Astrocyte (in vitro differentiated cells and primary cell): ENCODE measurements at regions not wholly inside any gene's neighbourhood (a gene's known extent, or its start where the extent isn't known, plus 50 kb on each side); places are given as distances from the start of the nearest gene placed in this dataset.

Experiments used
- DNase-seq: peaks from one replicate; pipeline ENCODE4 v3.0.0-alpha.2; 2010; ENCODE audit warnings: low read depth
- FAIRE-seq: peaks from 2 replicates; lab custom pipeline; 2011; peaks lifted over from hg19 to GRCh38; lab: Jason Lieb, UNC
- H2AFZ ChIP-seq: 2 replicates; pipeline ENCODE4 v1.6.0; 2012; ENCODE audit warnings: low read depth, low read length, inconsistent platforms
- H3K27ac ChIP-seq: 2 replicates; pipeline ENCODE4 v1.5.1; 2011; ENCODE audit warnings: low read depth, low read length, inconsistent platforms
- H3K27me3 ChIP-seq: 2 replicates; pipeline ENCODE4 v1.6.0; 2011; ENCODE audit warnings: low read length, inconsistent platforms; ENCODE audit not compliant: insufficient read depth
- H3K36me3 ChIP-seq: 2 replicates; pipeline ENCODE4 v1.5.1; 2011; ENCODE audit warnings: low read length, inconsistent platforms; ENCODE audit not compliant: insufficient read depth
- H3K4me1 ChIP-seq: 2 replicates; pipeline ENCODE4 v1.5.1; 2011; ENCODE audit warnings: low read length, inconsistent platforms; ENCODE audit not compliant: insufficient read depth
- H3K4me2 ChIP-seq: 2 replicates; pipeline ENCODE4 v1.6.0; 2012; ENCODE audit warnings: low read length, inconsistent platforms
- H3K4me3 ChIP-seq: 2 replicates; pipeline ENCODE4 v1.5.1; 2011; ENCODE audit warnings: low read depth, mild to moderate bottlenecking, low read length, inconsistent platforms; ENCODE audit not compliant: insufficient read depth
- H3K79me2 ChIP-seq: 2 replicates; pipeline ENCODE4 v1.6.0; 2012; ENCODE audit warnings: mild to moderate bottlenecking, low read length, inconsistent platforms; ENCODE audit not compliant: insufficient read depth
- H3K9ac ChIP-seq: 2 replicates; pipeline ENCODE4 v1.6.0; 2012; ENCODE audit warnings: mild to moderate bottlenecking, low read length, inconsistent platforms
- H3K9me3 ChIP-seq: 2 replicates; pipeline ENCODE4 v1.5.1; 2012; ENCODE audit warnings: low read depth, mild to moderate bottlenecking, low read length, inconsistent platforms; ENCODE audit not compliant: insufficient read depth
- H4K20me1 ChIP-seq: 2 replicates; pipeline ENCODE4 v1.6.0; 2012; ENCODE audit warnings: low read length, inconsistent platforms; ENCODE audit not compliant: insufficient read depth
- H3K27ac Mint-ChIP-seq: one replicate; pipeline ENCODE4 v1.8.0; 2021; ENCODE audit warnings: mild to moderate bottlenecking, mixed read lengths; ENCODE audit not compliant: unreplicated experiment
- H3K27me3 Mint-ChIP-seq: one replicate; pipeline ENCODE4 v1.8.0; 2021; ENCODE audit warnings: low read depth, mixed read lengths; ENCODE audit not compliant: unreplicated experiment
- H3K36me3 Mint-ChIP-seq: one replicate; pipeline ENCODE4 v1.8.0; 2021; ENCODE audit warnings: low read depth, mixed read lengths; ENCODE audit not compliant: unreplicated experiment
- H3K4me1 Mint-ChIP-seq: one replicate; pipeline ENCODE4 v1.8.0; 2021; ENCODE audit warnings: low read depth, mixed read lengths; ENCODE audit not compliant: unreplicated experiment
- H3K4me3 Mint-ChIP-seq: one replicate; pipeline ENCODE4 v1.8.0; 2021; ENCODE audit warnings: mild to moderate bottlenecking, moderate library complexity, mixed read lengths; ENCODE audit not compliant: unreplicated experiment
- H3K9me3 Mint-ChIP-seq: one replicate; pipeline ENCODE4 v1.8.0; 2021; ENCODE audit warnings: mild to moderate bottlenecking, mixed read lengths; ENCODE audit not compliant: unreplicated experiment
- EZH2 ChIP-seq: IDR thresholded peaks from 2 replicates; pipeline ENCODE4 v1.6.1; 2012; ENCODE audit warnings: mild to moderate bottlenecking, low read length, inconsistent platforms; ENCODE audit not compliant: insufficient read depth
- TF ChIP-seq, protein P1 (sequence below): IDR thresholded peaks from 2 replicates; pipeline ENCODE4 v1.5.1; 2011; ENCODE audit warnings: low read depth, mild to moderate bottlenecking, inconsistent platforms, low read length, moderate library complexity; ENCODE audit not compliant: insufficient read depth

DNA sequence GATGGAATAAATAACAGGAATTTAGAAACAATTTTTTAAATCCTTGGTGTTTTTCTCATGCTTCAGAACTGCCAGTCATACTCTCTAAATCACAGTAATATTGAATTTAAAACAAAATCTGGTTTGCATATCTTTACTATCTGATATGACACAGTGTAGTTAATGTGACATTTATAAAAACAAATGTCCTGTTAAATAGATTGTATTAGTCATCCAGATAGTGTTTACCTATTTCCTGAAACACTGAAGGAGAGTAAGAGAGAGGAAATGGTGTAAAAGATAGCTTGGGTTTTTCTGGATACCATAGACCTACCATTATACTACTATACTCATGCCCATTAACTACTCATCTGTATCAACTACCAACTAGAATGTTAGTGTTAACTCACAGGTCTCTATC, 292.3 kb downstream of the MAN2A1 start:
- H3K36me3 ChIP-seq, result no peaks in the 10 kb centered on the region
- no peaks in the 10 kb centered on the region for H3K27me3 Mint-ChIP-seq
- H3K27me3 ChIP-seq, result no peaks in the 10 kb centered on the region
- H3K4me2 ChIP-seq, result no peak overlapping the region
- TF ChIP-seq, protein P1, sequence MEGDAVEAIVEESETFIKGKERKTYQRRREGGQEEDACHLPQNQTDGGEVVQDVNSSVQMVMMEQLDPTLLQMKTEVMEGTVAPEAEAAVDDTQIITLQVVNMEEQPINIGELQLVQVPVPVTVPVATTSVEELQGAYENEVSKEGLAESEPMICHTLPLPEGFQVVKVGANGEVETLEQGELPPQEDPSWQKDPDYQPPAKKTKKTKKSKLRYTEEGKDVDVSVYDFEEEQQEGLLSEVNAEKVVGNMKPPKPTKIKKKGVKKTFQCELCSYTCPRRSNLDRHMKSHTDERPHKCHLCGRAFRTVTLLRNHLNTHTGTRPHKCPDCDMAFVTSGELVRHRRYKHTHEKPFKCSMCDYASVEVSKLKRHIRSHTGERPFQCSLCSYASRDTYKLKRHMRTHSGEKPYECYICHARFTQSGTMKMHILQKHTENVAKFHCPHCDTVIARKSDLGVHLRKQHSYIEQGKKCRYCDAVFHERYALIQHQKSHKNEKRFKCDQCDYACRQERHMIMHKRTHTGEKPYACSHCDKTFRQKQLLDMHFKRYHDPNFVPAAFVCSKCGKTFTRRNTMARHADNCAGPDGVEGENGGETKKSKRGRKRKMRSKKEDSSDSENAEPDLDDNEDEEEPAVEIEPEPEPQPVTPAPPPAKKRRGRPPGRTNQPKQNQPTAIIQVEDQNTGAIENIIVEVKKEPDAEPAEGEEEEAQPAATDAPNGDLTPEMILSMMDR, result no peak
- TF ChIP-seq EZH2, result no peak
- no peak overlapping the region for H3K27ac ChIP-seq
- H3K4me1 Mint-ChIP-seq, result peaks cover under 1% of the 10 kb centered on the region
- no peak overlapping the region for H2AFZ ChIP-seq
- FAIRE-seq (no peak), DNase-seq (no peak)
- no peaks in the 10 kb centered on the region for H3K9me3 ChIP-seq
- H3K36me3 Mint-ChIP-seq, result no peaks in the 10 kb centered on the region
- no peaks in the 10 kb centered on the region for H3K79me2 ChIP-seq
- no peaks in the 10 kb centered on the region for H3K4me1 ChIP-seq
- H3K9me3 Mint-ChIP-seq, result peaks cover 2% of the 10 kb centered on the region
- no peak overlapping the region for H3K9ac ChIP-seq
- H4K20me1 ChIP-seq, result no peaks in the 10 kb centered on the region
- H3K4me3 ChIP-seq, result no peak overlapping the region
- no peak overlapping the region for H3K27ac Mint-ChIP-seq
- no peak overlapping the region for H3K4me3 Mint-ChIP-seq

DNA sequence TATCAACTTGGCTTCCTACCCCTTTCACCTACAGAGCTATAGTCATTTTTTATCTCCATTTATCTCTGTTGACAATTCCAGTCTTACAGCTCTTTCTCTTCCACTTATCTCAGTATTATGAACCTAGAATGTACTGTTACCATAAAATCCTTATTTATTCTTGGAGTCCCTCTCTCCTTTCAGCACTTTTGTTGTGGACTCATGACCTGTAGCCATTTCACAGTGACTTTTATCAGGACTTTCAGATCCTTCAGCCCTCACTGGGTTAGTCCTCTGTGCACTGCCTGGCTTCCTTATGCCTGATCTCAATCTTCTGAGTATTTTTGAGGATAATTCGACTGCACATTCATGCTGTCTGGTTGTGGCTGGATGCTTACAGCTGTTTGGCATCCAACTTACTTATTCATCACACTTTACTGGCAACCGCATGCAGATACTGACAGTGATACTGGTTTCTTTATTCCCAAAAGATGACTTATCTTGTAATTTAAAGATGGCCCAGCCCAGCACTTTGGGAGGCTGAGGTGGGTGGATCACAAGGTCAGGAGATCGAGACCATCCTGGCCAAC, 293.3 kb downstream of the MAN2A1 start:
- Histone ChIP-seq H3K4me3 (no peak overlapping the region), H2AFZ (peak overlapping the region; percentile 24), H3K9me3 (no peaks in the 10 kb centered on the region), H3K27ac (no peak overlapping the region), H3K9ac (no peak overlapping the region), H3K36me3 (no peaks in the 10 kb centered on the region), H4K20me1 (no peaks in the 10 kb centered on the region), H3K4me2 (no peak overlapping the region), H3K79me2 (no peaks in the 10 kb centered on the region), H3K27me3 (no peaks in the 10 kb centered on the region), H3K4me1 (peaks cover 6% of the 10 kb centered on the region)
- Mint-ChIP-seq H3K27ac (no peak overlapping the region), H3K4me3 (no peak overlapping the region), H3K9me3 (peaks cover 2% of the 10 kb centered on the region), H3K36me3 (no peaks in the 10 kb centered on the region), H3K4me1 (peaks cover 10% of the 10 kb centered on the region), H3K27me3 (no peaks in the 10 kb centered on the region)
- no peak for TF ChIP-seq EZH2
- TF ChIP-seq, protein P1, result no peak
- DNase-seq (peak; percentile 58), FAIRE-seq (no peak)

DNA sequence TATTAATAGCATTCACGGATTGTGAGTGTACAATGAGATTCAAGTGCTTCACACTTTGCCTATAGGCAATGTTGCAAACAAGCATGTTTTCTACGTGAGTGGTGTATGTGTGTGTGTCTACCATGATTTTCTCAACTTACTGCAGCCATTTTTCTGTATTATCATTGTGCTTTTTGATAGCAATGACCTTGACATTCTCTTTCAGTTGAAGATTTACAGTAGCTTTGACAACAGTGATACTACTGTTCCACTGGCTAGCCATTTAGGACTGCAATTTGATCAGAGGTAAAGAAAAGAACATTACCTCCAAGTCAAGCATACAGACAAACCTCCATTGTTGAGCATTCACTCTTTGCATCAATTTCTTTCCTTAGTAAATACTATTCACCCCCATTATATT, 297.0 kb downstream of the MAN2A1 start:
- no peak for DNase-seq
- Histone ChIP-seq H3K9me3 (no peaks in the 10 kb centered on the region), H4K20me1 (no peaks in the 10 kb centered on the region), H2AFZ (no peak overlapping the region), H3K4me1 (peaks cover 6% of the 10 kb centered on the region), H3K27ac (no peak overlapping the region), H3K4me2 (no peak overlapping the region), H3K9ac (no peak overlapping the region), H3K4me3 (no peak overlapping the region), H3K27me3 (no peaks in the 10 kb centered on the region), H3K36me3 (no peaks in the 10 kb centered on the region), H3K79me2 (no peaks in the 10 kb centered on the region)
- H3K27me3 Mint-ChIP-seq, result no peaks in the 10 kb centered on the region
- H3K36me3 Mint-ChIP-seq, result no peaks in the 10 kb centered on the region
- H3K27ac Mint-ChIP-seq, result no peak overlapping the region
- peaks cover 10% of the 10 kb centered on the region for H3K4me1 Mint-ChIP-seq
- FAIRE-seq, result no peak
- peaks cover 2% of the 10 kb centered on the region for H3K9me3 Mint-ChIP-seq
- H3K4me3 Mint-ChIP-seq, result no peak overlapping the region
- TF ChIP-seq, protein P1, result no peak
- TF ChIP-seq EZH2, result no peak
